Breast epithelium (tissue), 3 donors: ENCODE measurements at regions not wholly inside any gene's neighbourhood (a gene's known extent, or its start where the extent isn't known, plus 50 kb on each side); places are given as distances from the start of the nearest gene placed in this dataset.

Experiments used
- CTCF ChIP-seq, 3 donors: fragments of 450-650 bp; IDR thresholded peaks; one replicate each; pipeline ENCODE4 v1.5.1; 2016 to 2017; ENCODE audit warnings: antibody characterized with exemption in 3 of 3, mild to moderate bottlenecking in 3 of 3, moderate library complexity in 3 of 3
- POLR2A ChIP-seq: fragments of 450-650 bp; IDR thresholded peaks from one replicate; pipeline ENCODE4 v1.6.1; 2016; ENCODE audit warnings: antibody characterized with exemption, mild to moderate bottlenecking, moderate library complexity
- POLR2AphosphoS5 ChIP-seq, 3 donors: sonication (generic); formaldehyde crosslinking; IDR thresholded peaks; one replicate each; pipeline ENCODE4 v1.6.1; 2017; ENCODE audit warnings: antibody characterized with exemption in 3 of 3

GRCh38 chr11:13567551-13567950 lies 71.8 kb upstream of the PTH start:
- no peak for TF ChIP-seq CTCF (IDR thresholded peaks at IDR 0.05)
- no peak for TF ChIP-seq POLR2AphosphoS5 (IDR thresholded peaks at IDR 0.05)
- no peak for TF ChIP-seq POLR2A
